ENCODE measurements at regions not wholly inside any gene's neighbourhood (a gene's known extent, or its start where the extent isn't known, plus 50 kb on each side); places are given as distances from the start of the nearest gene placed in this dataset.

GRCh38 chr18:27447451-27447881, 262.4 kb upstream of the CHST9 start:
- TF ChIP-seq BACH2 (CRISPR knock-in tag; IDR thresholded peaks at IDR 0.05; ENCODE audit: borderline replicate concordance) (no peak), ARNTL (CRISPR knock-in tag; IDR thresholded peaks at IDR 0.05; ENCODE audit: borderline replicate concordance, low read depth) (no peak), RARB (CRISPR knock-in tag; IDR thresholded peaks at IDR 0.05) (no peak)
- TF ChIP-seq, protein P1, sequence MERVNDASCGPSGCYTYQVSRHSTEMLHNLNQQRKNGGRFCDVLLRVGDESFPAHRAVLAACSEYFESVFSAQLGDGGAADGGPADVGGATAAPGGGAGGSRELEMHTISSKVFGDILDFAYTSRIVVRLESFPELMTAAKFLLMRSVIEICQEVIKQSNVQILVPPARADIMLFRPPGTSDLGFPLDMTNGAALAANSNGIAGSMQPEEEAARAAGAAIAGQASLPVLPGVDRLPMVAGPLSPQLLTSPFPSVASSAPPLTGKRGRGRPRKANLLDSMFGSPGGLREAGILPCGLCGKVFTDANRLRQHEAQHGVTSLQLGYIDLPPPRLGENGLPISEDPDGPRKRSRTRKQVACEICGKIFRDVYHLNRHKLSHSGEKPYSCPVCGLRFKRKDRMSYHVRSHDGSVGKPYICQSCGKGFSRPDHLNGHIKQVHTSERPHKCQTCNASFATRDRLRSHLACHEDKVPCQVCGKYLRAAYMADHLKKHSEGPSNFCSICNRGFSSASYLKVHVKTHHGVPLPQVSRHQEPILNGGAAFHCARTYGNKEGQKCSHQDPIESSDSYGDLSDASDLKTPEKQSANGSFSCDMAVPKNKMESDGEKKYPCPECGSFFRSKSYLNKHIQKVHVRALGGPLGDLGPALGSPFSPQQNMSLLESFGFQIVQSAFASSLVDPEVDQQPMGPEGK (CRISPR knock-in tag; IDR thresholded peaks at IDR 0.05; ENCODE audit: borderline replicate concordance): no peak
